Suprapubic skin (tissue), 4 donors: ENCODE measurements at regions not wholly inside any gene's neighbourhood (a gene's known extent, or its start where the extent isn't known, plus 50 kb on each side); places are given as distances from the start of the nearest gene placed in this dataset.
A peak's percentile ranks its signal among the peaks of the same experiment; 100 is the strongest.
"Not testable (repeated sequence)": the region's sequence is repeated elsewhere in the genome, so short reads cannot be mapped to it uniquely, and the experiment has no call there.

Experiments used
- DNase-seq, 2 donors: peaks; one replicate each; pipeline ENCODE4 v3.0.0-alpha.2; 2019; ENCODE audit warnings: low spot score in 2 of 2
- H3K27ac ChIP-seq: fragments of 200-600 bp; sonication (generic); one replicate; pipeline ENCODE4 v1.5.1; 2019
- H3K27me3 ChIP-seq: fragments of 200-600 bp; sonication (generic); one replicate; pipeline ENCODE4 v1.5.1; 2019
- H3K36me3 ChIP-seq: fragments of 200-600 bp; sonication (generic); one replicate; pipeline ENCODE4 v1.5.1; 2019
- H3K4me1 ChIP-seq: fragments of 200-600 bp; sonication (generic); one replicate; pipeline ENCODE4 v1.5.1; 2019
- H3K4me3 ChIP-seq: fragments of 200-600 bp; sonication (generic); one replicate; pipeline ENCODE4 v1.5.1; 2019; ENCODE audit warnings: mild to moderate bottlenecking
- H3K9me3 ChIP-seq: fragments of 200-600 bp; sonication (generic); one replicate; pipeline ENCODE4 v1.5.1; 2019
- EP300 ChIP-seq: sonication (generic); formaldehyde crosslinking; IDR thresholded peaks from one replicate; pipeline ENCODE4 v1.6.1; 2017; ENCODE audit warnings: antibody characterized with exemption
- POLR2A ChIP-seq, 2 donors: fragments of 450-650 bp; IDR thresholded peaks; one replicate each; pipeline ENCODE4 v1.6.1; 2017; ENCODE audit warnings: antibody characterized with exemption in 2 of 2, mild to moderate bottlenecking in 2 of 2, moderate library complexity in 2 of 2
- POLR2AphosphoS5 ChIP-seq, 3 donors: sonication (generic); formaldehyde crosslinking; IDR thresholded peaks; one replicate each; pipeline ENCODE4 v1.6.1; 2017; ENCODE audit warnings: antibody characterized with exemption in 3 of 3
- WGBS: methylation state at CpG from one replicate; pipeline ENCODE4 v1.1.5; 2018; 5-methylcytosine and 5-hydroxymethylcytosine counted together
- TF ChIP-seq, protein P1 (sequence below), 2 donors: fragments of 200-600 bp in 1 of 2; fragments of 450-650 bp in 1 of 2; sonication (generic) in 1 of 2; IDR thresholded peaks; one replicate each; pipeline ENCODE4 v1.5.1; 2016 to 2019; ENCODE audit warnings: antibody characterized with exemption in 2 of 2, mild to moderate bottlenecking in 1 of 2, moderate library complexity in 1 of 2

DNA sequence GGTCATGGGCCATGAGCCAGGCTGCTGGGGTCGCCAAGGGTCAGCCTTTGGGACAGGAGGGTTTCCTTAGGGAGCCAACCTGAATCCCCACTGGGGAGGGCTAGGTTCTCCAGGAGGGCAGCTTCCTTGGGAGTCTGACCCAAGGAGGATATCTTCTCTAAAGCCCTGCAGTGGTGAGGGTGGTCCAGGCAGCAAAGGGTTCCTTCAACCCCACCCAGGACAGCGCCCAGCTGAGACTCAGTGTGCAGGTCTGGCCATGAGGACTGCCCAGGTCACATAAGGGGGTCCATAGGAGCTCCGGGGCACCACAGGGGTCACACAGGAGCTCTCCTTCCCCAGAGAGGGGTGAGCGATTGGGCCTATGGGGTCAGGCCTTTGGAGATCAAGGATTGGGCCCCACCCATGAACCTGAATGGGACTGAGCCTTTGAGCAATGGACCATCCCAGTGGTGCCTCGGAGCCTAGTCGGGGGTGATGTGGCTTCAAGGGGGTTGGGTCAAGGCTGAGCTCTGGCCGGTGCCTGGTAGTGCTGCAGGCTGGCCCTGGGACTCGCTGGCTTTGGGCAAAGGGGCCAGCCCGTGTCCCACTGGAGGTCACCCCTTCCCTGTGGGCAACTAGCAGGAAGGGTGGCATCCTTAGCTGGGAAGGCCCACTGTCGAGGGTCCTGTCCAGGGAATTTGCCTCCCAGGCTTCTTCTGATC is 216.5 kb downstream of the SNRPN start:
- H3K36me3 ChIP-seq = no peaks in the 10 kb centered on the region
- no peaks in the 10 kb centered on the region for H3K27me3 ChIP-seq
- peaks cover 46% of the 10 kb centered on the region for H3K9me3 ChIP-seq
- TF ChIP-seq EP300 (no peak), POLR2A (IDR thresholded peaks at IDR 0.05) (no peak), POLR2AphosphoS5 (IDR thresholded peaks at IDR 0.05) (no peak)
- TF ChIP-seq, protein P1, sequence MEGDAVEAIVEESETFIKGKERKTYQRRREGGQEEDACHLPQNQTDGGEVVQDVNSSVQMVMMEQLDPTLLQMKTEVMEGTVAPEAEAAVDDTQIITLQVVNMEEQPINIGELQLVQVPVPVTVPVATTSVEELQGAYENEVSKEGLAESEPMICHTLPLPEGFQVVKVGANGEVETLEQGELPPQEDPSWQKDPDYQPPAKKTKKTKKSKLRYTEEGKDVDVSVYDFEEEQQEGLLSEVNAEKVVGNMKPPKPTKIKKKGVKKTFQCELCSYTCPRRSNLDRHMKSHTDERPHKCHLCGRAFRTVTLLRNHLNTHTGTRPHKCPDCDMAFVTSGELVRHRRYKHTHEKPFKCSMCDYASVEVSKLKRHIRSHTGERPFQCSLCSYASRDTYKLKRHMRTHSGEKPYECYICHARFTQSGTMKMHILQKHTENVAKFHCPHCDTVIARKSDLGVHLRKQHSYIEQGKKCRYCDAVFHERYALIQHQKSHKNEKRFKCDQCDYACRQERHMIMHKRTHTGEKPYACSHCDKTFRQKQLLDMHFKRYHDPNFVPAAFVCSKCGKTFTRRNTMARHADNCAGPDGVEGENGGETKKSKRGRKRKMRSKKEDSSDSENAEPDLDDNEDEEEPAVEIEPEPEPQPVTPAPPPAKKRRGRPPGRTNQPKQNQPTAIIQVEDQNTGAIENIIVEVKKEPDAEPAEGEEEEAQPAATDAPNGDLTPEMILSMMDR (IDR thresholded peaks at IDR 0.05) = no peak
- H3K4me3 ChIP-seq = no peak overlapping the region
- WGBS = 93% methylated on average over 5 of the region's 10 CpGs
- H3K27ac ChIP-seq = no peak overlapping the region
- DNase-seq = peak in 1 of 2 donors; percentile 31
- H3K4me1 ChIP-seq = no peaks in the 10 kb centered on the region

DNA sequence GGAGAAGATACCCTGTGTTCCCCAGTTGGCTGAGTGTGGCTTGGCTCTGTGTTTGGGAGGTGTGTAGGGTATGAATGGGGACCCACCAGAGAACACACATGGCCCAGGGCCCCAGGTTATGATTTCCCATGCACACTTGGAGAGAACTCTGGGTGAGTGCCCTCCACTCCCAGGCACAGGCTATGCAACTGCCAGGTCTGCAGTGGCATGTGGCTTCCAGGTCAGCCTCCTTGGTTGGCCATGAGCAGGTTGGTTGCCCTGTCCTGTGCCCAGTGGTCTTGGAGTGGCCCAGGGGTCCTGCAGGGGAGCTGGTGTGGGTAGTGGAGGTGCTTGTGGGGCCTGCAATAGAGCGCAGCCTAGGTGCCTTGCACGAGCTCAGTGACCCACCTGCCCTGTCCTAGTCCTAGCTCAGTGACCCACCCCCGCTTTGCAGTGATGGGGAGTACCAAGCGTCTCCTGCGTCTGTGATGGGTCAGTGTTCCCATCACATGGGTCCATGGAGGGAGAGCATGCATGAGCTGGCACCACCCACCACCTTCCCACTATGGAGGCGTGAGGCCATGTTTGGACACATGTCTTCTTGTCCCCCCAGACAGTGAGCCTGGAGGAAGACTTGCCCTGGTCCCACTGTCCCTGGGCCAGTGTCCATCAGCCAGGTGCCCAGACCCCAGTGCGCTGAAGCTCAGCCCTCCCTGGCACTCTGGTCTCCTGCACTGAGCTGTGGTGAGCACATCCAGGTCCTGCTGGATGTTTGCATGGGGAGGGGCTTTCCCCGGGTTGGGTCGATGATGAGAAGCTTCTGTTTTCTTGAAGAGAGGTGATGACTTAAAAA is 217.3 kb downstream of the SNRPN start:
- TF ChIP-seq POLR2A (IDR thresholded peaks at IDR 0.05) (no peak), POLR2AphosphoS5 (IDR thresholded peaks at IDR 0.05) (no peak), EP300 (no peak)
- TF ChIP-seq, protein P1 (IDR thresholded peaks at IDR 0.05) = no peak
- peaks cover 46% of the 10 kb centered on the region for H3K9me3 ChIP-seq
- H3K27ac ChIP-seq = no peak overlapping the region
- H3K4me3 ChIP-seq = no peak overlapping the region
- H3K4me1 ChIP-seq = no peaks in the 10 kb centered on the region
- no peaks in the 10 kb centered on the region for H3K36me3 ChIP-seq
- H3K27me3 ChIP-seq = no peaks in the 10 kb centered on the region
- DNase-seq = peak in 1 of 2 donors; percentile 40
- 86% methylated on average over 7 of the region's 9 CpGs for WGBS

DNA sequence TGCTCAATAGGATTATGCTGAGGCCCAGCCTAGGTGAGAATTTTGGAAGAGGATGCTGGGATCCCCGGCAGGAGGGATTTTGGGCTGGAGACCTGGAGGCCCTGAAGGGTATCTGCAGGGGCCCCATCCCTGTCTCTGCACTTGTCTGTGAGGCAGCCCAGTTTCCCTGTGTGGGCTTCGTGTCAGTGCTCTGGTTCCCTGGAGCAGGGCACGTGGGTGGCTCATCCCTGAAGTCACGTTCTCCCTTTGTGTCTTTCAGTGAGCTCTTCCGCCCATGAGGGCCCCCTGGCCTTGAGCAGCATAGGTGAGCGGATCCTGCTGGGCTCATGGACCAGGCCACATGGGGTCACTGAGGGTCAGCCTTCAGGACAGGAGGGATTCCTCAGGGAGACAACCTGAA is 217.9 kb downstream of the SNRPN start:
- peaks cover 46% of the 10 kb centered on the region for H3K9me3 ChIP-seq
- no peaks in the 10 kb centered on the region for H3K36me3 ChIP-seq
- no CpG with 5 or more reads among the region's 6 CpGs for WGBS
- no peak overlapping the region for H3K4me3 ChIP-seq
- no peaks in the 10 kb centered on the region for H3K27me3 ChIP-seq
- no peak overlapping the region for H3K27ac ChIP-seq
- TF ChIP-seq POLR2A (IDR thresholded peaks at IDR 0.05) (no peak), POLR2AphosphoS5 (IDR thresholded peaks at IDR 0.05) (no peak), EP300 (no peak)
- TF ChIP-seq, protein P1 (IDR thresholded peaks at IDR 0.05) = no peak
- DNase-seq = no peak
- no peaks in the 10 kb centered on the region for H3K4me1 ChIP-seq

DNA sequence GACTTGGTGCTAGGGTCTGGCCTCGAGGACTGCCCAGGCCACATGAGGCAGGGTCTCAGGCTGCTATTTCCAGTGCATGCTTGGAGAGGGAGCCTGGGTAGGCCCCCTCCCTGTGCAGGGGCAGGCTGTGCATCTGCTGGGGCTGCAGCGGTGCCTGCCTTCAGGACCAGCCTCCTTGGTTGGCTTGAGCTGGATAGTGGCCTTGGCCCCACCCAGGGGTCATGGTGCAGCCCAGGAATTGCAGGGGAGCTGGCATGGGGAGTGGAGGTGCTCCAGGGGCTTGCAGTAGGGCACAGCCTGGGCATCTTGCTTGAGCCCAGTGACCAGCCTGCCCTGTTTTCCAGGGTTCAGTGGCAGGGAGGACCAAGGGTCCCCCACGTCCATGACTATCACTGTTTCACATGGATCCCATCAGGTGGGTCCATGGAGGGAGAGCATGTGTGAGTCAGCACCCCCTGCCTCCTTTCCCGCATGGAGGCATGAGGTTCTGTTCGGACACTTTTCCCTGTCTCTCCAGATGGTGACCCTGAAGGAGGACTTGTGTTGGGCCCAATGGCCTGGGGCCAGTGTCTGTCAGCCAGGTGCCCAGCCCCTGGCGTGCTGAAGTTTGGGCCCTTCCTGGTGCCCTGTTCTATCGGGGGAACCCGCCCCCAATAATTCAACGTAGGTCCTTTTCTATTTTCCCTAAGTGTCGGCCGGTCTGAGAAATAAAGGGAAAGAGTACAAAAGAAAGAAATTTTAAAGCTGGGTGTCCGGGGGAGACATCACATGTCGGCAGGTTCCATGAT is 218.6 kb downstream of the SNRPN start:
- no peaks in the 10 kb centered on the region for H3K4me1 ChIP-seq
- no peaks in the 10 kb centered on the region for H3K36me3 ChIP-seq
- H3K27me3 ChIP-seq = no peaks in the 10 kb centered on the region
- no peak overlapping the region for H3K4me3 ChIP-seq
- no peak overlapping the region for H3K27ac ChIP-seq
- whole genome bisulfite sequencing = 90% methylated on average over 10 of the region's 13 CpGs
- TF ChIP-seq POLR2A (IDR thresholded peaks at IDR 0.05) = no peak
- TF ChIP-seq, protein P1 (IDR thresholded peaks at IDR 0.05) = no peak
- TF ChIP-seq EP300 = no peak
- no peak for TF ChIP-seq POLR2AphosphoS5 (IDR thresholded peaks at IDR 0.05)
- peaks cover 50% of the 10 kb centered on the region for H3K9me3 ChIP-seq
- peak in 1 of 2 donors; percentile 60 for DNase-seq

DNA sequence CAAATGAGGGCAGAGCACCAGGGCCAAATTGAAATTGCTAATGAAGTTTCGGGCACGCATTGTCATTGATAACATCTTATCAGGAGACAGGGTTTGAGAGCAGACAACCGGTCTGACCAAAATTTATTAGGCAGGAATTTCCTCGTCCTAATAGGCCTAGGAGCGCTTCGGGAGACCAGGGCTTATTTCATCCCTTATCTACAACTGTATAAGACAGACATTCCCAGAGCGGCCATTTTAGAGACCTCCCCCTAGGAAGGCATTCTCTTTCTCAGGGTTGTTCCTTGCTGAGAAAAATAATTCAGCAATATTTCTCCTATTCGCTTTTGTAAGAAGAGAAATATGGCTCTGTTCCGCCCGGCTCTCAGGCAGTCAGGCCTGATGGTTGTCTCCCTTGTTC is 219.4 kb downstream of the SNRPN start:
- H3K4me3 ChIP-seq, DNase-seq, H3K27ac ChIP-seq, H3K36me3 ChIP-seq, H3K27me3 ChIP-seq, H3K4me1 ChIP-seq: not testable (repeated sequence)
- WGBS = 90% methylated on average over 10 of the region's 10 CpGs
- H3K9me3 ChIP-seq = peaks cover 50% of the 10 kb centered on the region
